ENCODE measurements at regions not wholly inside any gene's neighbourhood (a gene's known extent, or its start where the extent isn't known, plus 50 kb on each side); places are given as distances from the start of the nearest gene placed in this dataset.

DNA sequence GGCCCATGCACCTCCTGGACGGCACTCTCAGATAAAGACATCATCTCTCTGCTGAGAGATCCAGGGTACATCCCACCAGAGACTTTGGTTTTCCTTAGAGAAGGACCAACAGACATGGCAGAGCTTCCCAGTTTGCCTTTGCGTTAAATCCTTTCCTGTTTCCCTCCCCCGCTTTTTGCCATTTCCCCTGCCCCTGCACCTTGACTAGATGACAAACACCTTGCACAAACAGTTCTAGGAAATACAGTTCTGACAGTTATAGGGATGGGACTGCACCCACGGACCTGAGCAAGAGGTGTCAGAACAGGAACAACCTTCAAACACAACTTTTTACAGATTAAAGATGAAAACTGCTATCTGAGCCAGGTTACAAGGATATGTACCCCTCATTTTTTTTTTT is 288.9 kb downstream of the MSX2 start:
- H3K27me3 ChIP-seq (ENCODE audit: control insufficient read depth, low read length), result no peaks in the 10 kb centered on the region
- H3K79me2 ChIP-seq (ENCODE audit: control insufficient read depth, low read length), result no peaks in the 10 kb centered on the region
- no peaks in the 10 kb centered on the region for H3K9me3 ChIP-seq (ENCODE audit: control insufficient read depth, insufficient read depth, low read length)
- H3K9me2 ChIP-seq (replicated peaks; ENCODE audit: control insufficient read depth, low read length), result no peaks in the 10 kb centered on the region
- no peak overlapping the region for H3K27ac ChIP-seq (ENCODE audit: low read depth, low read length)
- H4K20me1 ChIP-seq (ENCODE audit: control insufficient read depth, insufficient read depth, low read depth, low read length), result no peaks in the 10 kb centered on the region
- no peaks in the 10 kb centered on the region for H3F3A ChIP-seq (ENCODE audit: control insufficient read depth, insufficient read depth)
- H3K4me2 ChIP-seq (ENCODE audit: low read length), result no peak overlapping the region
- no peaks in the 10 kb centered on the region for H3K36me3 ChIP-seq (ENCODE audit: control insufficient read depth, low read length)
- H3K4me3 ChIP-seq (ENCODE audit: low read length), result no peak overlapping the region
- H3K4me1 ChIP-seq (ENCODE audit: control insufficient read depth, low read length), result no peaks in the 10 kb centered on the region
- TF ChIP-seq EZH2phosphoT487 (IDR thresholded peaks at IDR 0.05; ENCODE audit: borderline replicate concordance, low read length), result no peak
- TF ChIP-seq, protein P1, sequence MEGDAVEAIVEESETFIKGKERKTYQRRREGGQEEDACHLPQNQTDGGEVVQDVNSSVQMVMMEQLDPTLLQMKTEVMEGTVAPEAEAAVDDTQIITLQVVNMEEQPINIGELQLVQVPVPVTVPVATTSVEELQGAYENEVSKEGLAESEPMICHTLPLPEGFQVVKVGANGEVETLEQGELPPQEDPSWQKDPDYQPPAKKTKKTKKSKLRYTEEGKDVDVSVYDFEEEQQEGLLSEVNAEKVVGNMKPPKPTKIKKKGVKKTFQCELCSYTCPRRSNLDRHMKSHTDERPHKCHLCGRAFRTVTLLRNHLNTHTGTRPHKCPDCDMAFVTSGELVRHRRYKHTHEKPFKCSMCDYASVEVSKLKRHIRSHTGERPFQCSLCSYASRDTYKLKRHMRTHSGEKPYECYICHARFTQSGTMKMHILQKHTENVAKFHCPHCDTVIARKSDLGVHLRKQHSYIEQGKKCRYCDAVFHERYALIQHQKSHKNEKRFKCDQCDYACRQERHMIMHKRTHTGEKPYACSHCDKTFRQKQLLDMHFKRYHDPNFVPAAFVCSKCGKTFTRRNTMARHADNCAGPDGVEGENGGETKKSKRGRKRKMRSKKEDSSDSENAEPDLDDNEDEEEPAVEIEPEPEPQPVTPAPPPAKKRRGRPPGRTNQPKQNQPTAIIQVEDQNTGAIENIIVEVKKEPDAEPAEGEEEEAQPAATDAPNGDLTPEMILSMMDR (IDR thresholded peaks at IDR 0.05; ENCODE audit: low read depth, low read length, poor library complexity, severe bottlenecking), result no peak

DNA sequence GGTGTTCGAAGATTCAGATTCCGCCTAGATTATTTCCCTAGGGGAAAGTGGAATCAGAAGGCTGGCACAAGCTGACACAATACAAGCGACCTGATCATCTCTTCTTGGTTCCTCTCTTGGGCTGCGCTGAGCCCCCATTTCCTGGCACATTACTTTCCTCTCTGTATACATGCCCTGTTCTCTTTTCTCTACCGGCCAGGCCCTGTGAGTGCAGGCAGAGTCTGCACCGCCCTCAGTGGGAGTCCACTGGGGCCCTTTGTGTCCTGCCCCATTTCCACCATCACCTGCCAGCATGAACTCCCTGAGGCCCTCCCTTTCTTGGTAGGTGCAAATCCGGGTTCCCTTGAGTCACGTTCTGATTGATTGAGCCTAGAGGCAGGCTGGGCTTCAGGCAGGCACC is 287.9 kb downstream of the MSX2 start:
- H4K20me1 ChIP-seq (ENCODE audit: control insufficient read depth, insufficient read depth, low read depth, low read length), result no peaks in the 10 kb centered on the region
- H3K9me3 ChIP-seq (ENCODE audit: control insufficient read depth, insufficient read depth, low read length), result no peaks in the 10 kb centered on the region
- H3K27ac ChIP-seq (ENCODE audit: low read depth, low read length), result no peak overlapping the region
- no peaks in the 10 kb centered on the region for H3K79me2 ChIP-seq (ENCODE audit: control insufficient read depth, low read length)
- H3K27me3 ChIP-seq (ENCODE audit: control insufficient read depth, low read length), result no peaks in the 10 kb centered on the region
- TF ChIP-seq, protein P1 (IDR thresholded peaks at IDR 0.05; ENCODE audit: low read depth, low read length, poor library complexity, severe bottlenecking), result no peak
- TF ChIP-seq EZH2phosphoT487 (IDR thresholded peaks at IDR 0.05; ENCODE audit: borderline replicate concordance, low read length), result no peak
- H3K36me3 ChIP-seq (ENCODE audit: control insufficient read depth, low read length), result no peaks in the 10 kb centered on the region
- no peaks in the 10 kb centered on the region for H3F3A ChIP-seq (ENCODE audit: control insufficient read depth, insufficient read depth)
- H3K4me1 ChIP-seq (ENCODE audit: control insufficient read depth, low read length), result no peaks in the 10 kb centered on the region
- no peaks in the 10 kb centered on the region for H3K9me2 ChIP-seq (replicated peaks; ENCODE audit: control insufficient read depth, low read length)
- no peak overlapping the region for H3K4me3 ChIP-seq (ENCODE audit: low read length)
- H3K4me2 ChIP-seq (ENCODE audit: low read length), result no peak overlapping the region

DNA sequence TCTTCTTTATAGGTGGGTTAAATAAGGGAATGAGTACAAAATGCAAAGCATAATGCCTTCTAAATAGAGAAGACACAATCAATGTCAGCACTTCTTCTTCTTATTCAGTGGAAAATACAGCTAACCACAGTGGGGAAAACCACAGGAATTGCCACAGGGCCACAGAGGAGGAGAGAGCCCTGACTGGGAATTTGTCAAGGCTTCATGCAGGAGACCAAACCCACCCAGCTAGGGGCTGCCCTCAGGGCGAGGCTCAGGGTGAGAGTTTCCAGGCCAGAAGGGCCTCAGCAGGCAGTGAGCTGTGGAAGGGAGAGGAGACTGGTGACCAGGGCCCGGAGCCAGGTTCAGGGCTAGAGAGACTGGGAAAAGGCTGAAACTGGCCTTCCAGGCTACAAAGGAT is 279.1 kb downstream of the MSX2 start:
- Histone ChIP-seq H3K27me3 (ENCODE audit: control insufficient read depth, low read length) (no peaks in the 10 kb centered on the region), H3K4me2 (ENCODE audit: low read length) (no peak overlapping the region), H3K4me3 (ENCODE audit: low read length) (no peak overlapping the region), H3K9me3 (ENCODE audit: control insufficient read depth, insufficient read depth, low read length) (no peaks in the 10 kb centered on the region), H4K20me1 (ENCODE audit: control insufficient read depth, insufficient read depth, low read depth, low read length) (no peaks in the 10 kb centered on the region), H3K9me2 (replicated peaks; ENCODE audit: control insufficient read depth, low read length) (no peaks in the 10 kb centered on the region), H3K36me3 (ENCODE audit: control insufficient read depth, low read length) (no peaks in the 10 kb centered on the region), H3F3A (ENCODE audit: control insufficient read depth, insufficient read depth) (no peaks in the 10 kb centered on the region), H3K4me1 (ENCODE audit: control insufficient read depth, low read length) (no peaks in the 10 kb centered on the region), H3K27ac (ENCODE audit: low read depth, low read length) (no peak overlapping the region), H3K79me2 (ENCODE audit: control insufficient read depth, low read length) (no peaks in the 10 kb centered on the region)
- no peak for TF ChIP-seq EZH2phosphoT487 (IDR thresholded peaks at IDR 0.05; ENCODE audit: borderline replicate concordance, low read length)
- TF ChIP-seq, protein P1 (IDR thresholded peaks at IDR 0.05; ENCODE audit: low read depth, low read length, poor library complexity, severe bottlenecking), result no peak

Measured in DOHH2 (cell line).